Suprapubic skin (tissue), 4 donors: ENCODE measurements at regions not wholly inside any gene's neighbourhood (a gene's known extent, or its start where the extent isn't known, plus 50 kb on each side); places are given as distances from the start of the nearest gene placed in this dataset.

Experiments used
- CTCF ChIP-seq, 2 donors: fragments of 200-600 bp in 1 of 2; fragments of 450-650 bp in 1 of 2; sonication (generic) in 1 of 2; IDR thresholded peaks; one replicate each; pipeline ENCODE4 v1.5.1; 2016 to 2019; ENCODE audit warnings: antibody characterized with exemption in 2 of 2, mild to moderate bottlenecking in 1 of 2, moderate library complexity in 1 of 2
- POLR2A ChIP-seq, 2 donors: fragments of 450-650 bp; IDR thresholded peaks; one replicate each; pipeline ENCODE4 v1.6.1; 2017; ENCODE audit warnings: antibody characterized with exemption in 2 of 2, mild to moderate bottlenecking in 2 of 2, moderate library complexity in 2 of 2
- POLR2AphosphoS5 ChIP-seq, 3 donors: sonication (generic); formaldehyde crosslinking; IDR thresholded peaks; one replicate each; pipeline ENCODE4 v1.6.1; 2017; ENCODE audit warnings: antibody characterized with exemption in 3 of 3

- TF ChIP-seq POLR2A (IDR thresholded peaks at IDR 0.05) (no peak), CTCF (IDR thresholded peaks at IDR 0.05) (no peak), POLR2AphosphoS5 (IDR thresholded peaks at IDR 0.05) (no peak)
Measured at GRCh38 chr11:92656783-92657182, 312.7 kb upstream of the MTNR1B start.
